Large intestine (tissue), 3 donors: ENCODE measurements at regions not wholly inside any gene's neighbourhood (a gene's known extent, or its start where the extent isn't known, plus 50 kb on each side); places are given as distances from the start of the nearest gene placed in this dataset.

Experiments
- DNase-seq, 2 donors: peaks; one replicate each; pipeline versions ENCODE4 v3.0.0 to v3.0.0-alpha.2; 2013
- H3K27ac ChIP-seq: one replicate; pipeline ENCODE4 v1.5.1; 2013; ENCODE audit warnings: low read length
- H3K27me3 ChIP-seq: 2 replicates; pipeline ENCODE4 v1.6.1; 2013; ENCODE audit warnings: low read length; ENCODE audit not compliant: control insufficient read depth, insufficient read depth
- H3K36me3 ChIP-seq: 2 replicates; pipeline ENCODE4 v1.6.1; 2013; ENCODE audit warnings: low read length; ENCODE audit not compliant: control insufficient read depth, insufficient read depth
- H3K4me1 ChIP-seq: one replicate; pipeline ENCODE4 v1.6.1; 2013; ENCODE audit warnings: low read length; ENCODE audit not compliant: control insufficient read depth, insufficient read depth
- H3K4me3 ChIP-seq: one replicate; pipeline ENCODE4 v1.5.1; 2013; ENCODE audit warnings: low read length
- H3K9me3 ChIP-seq: one replicate; pipeline ENCODE4 v1.6.1; 2013; ENCODE audit warnings: mild to moderate bottlenecking, low read depth, low read length, moderate library complexity; ENCODE audit not compliant: control insufficient read depth
- WGBS: methylation state at CpG from one replicate; pipeline ENCODE4 v1.1.5; 2013; ENCODE audit warnings: low lambda C conversion rate; ENCODE audit not compliant: insufficient coverage; 5-methylcytosine and 5-hydroxymethylcytosine counted together

- Histone ChIP-seq H3K4me3 (no peak overlapping the region), H3K27me3 (no peaks in the 10 kb centered on the region), H3K27ac (peak overlapping the region; percentile 71), H3K36me3 (no peaks in the 10 kb centered on the region), H3K4me1 (peaks cover 17% of the 10 kb centered on the region), H3K9me3 (no peaks in the 10 kb centered on the region)
- 25% methylated on average over 2 of the region's 3 CpGs for WGBS
- peak in 1 of 2 donors; percentile 40 for DNase-seq
These were observed 129.6 kb downstream of the EDN1 start for GRCh38 chr6:12419631-12420272.

DNA sequence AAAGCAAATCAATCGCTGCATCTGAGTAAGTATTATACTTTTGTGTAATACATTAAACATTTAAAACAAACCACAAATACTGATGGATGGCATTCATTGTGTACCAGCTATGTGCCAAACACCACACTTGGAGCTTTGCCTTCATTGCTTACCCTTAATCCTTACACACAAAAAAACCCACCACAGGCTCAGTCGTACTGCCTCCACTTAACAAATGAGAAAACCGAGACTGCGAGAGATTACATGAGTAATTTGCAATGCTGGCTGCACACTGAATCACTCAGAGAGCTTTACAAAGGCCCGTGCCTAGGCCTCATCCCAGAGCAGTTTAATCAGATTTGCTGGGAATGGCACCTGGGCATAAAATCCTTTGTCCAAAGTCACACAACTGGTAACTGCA lies 130.5 kb downstream of the EDN1 start:
- H3K9me3 ChIP-seq = no peaks in the 10 kb centered on the region
- H3K27ac ChIP-seq = peak overlapping the region; percentile 8
- H3K27me3 ChIP-seq = no peaks in the 10 kb centered on the region
- 100% methylated on average over 1 of the region's 5 CpGs for WGBS
- H3K4me3 ChIP-seq = no peak overlapping the region
- H3K4me1 ChIP-seq = peaks cover 17% of the 10 kb centered on the region
- peak in 1 of 2 donors; percentile 17 for DNase-seq
- no peaks in the 10 kb centered on the region for H3K36me3 ChIP-seq

DNA sequence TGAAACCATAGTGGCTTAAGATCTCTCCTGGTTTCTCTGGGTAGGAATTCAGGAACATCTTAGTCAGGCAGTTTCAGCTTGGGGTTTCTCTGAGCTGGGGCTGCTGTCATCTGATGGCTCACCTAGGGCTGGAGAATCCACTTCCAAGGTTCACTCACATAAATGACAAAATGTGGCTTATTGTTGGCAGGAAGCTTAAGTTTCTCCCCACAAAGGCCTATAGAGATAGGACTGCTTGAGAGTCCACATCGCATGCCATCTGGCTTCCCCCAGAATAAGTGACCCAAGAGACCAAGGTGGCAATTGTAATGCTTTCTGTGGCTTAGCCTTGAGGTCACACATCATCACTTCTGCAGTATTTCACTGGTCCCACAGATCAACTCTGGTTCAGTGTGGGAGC lies 131.4 kb downstream of the EDN1 start:
- H3K36me3 ChIP-seq = no peaks in the 10 kb centered on the region
- H3K9me3 ChIP-seq = no peaks in the 10 kb centered on the region
- WGBS = no CpG with 5 or more reads among the region's 1 CpG
- no peaks in the 10 kb centered on the region for H3K27me3 ChIP-seq
- no peak for DNase-seq
- H3K4me3 ChIP-seq = no peak overlapping the region
- H3K27ac ChIP-seq = no peak overlapping the region
- H3K4me1 ChIP-seq = peaks cover 17% of the 10 kb centered on the region

- no peak overlapping the region for H3K4me3 ChIP-seq
- peaks cover 17% of the 10 kb centered on the region for H3K4me1 ChIP-seq
- H3K9me3 ChIP-seq = no peaks in the 10 kb centered on the region
- no peak for DNase-seq
- no peaks in the 10 kb centered on the region for H3K36me3 ChIP-seq
- WGBS = 100% methylated on average over 2 of the region's 8 CpGs
- H3K27ac ChIP-seq = no peak overlapping the region
- H3K27me3 ChIP-seq = no peaks in the 10 kb centered on the region
These were observed 132.7 kb downstream of the EDN1 start for GRCh38 chr6:12422848-12423247.

DNA sequence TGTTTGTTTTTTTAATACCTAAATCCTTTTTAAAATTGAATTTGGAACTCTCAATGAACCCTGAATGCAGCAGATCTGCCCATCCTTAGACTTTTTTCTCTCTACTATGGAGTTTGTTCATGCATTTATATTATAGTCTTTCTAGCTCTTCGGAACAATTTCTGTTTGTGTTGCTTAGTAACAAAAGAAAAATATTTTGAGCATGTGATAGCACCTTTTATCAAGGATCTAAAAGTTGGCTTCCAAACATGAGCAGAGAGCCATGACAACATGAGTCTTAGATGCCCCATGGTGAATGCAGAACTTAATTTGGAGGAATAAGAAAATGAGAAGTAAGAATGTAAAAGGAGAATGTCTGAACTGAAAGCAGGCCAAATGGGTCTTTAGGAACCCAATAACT lies 133.7 kb downstream of the EDN1 start:
- H3K4me1 ChIP-seq = peaks cover 17% of the 10 kb centered on the region

GRCh38 chr6:12426121-12426520 lies 136.0 kb downstream of the EDN1 start:
- no peak overlapping the region for H3K4me3 ChIP-seq
- DNase-seq = no peak
- no peaks in the 10 kb centered on the region for H3K9me3 ChIP-seq
- H3K27me3 ChIP-seq = no peaks in the 10 kb centered on the region
- no peak overlapping the region for H3K27ac ChIP-seq
- no peaks in the 10 kb centered on the region for H3K36me3 ChIP-seq
- no peaks in the 10 kb centered on the region for H3K4me1 ChIP-seq
- WGBS = no CpG with 5 or more reads among the region's 4 CpGs

More for the DNA sequence above, 133.7 kb downstream of the EDN1 start:
- H3K9me3 ChIP-seq = no peaks in the 10 kb centered on the region
- no peak overlapping the region for H3K4me3 ChIP-seq
- peak in 1 of 2 donors; percentile 39 for DNase-seq
- no CpG with 5 or more reads among the region's 1 CpG for WGBS
- H3K27me3 ChIP-seq = no peaks in the 10 kb centered on the region
- no peaks in the 10 kb centered on the region for H3K36me3 ChIP-seq
- no peak overlapping the region for H3K27ac ChIP-seq

DNA sequence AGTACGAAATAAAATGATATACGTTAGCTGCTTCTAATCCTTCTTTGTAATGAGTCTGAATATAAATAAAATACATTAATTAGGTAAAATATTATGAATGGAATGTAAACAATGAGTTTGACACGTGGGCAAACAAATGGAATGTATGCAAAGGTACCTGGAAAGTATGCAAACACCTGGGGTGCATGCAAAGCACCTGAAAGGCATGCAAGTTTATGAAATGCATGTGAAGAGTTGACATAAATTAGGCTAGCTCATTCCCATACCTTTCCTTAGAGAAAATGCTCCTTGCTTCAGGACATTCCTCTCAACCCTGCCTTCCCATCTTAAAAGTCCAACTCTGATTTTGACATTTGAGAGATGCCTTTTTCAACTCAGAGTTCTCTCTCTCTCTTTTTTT lies 140.9 kb downstream of the EDN1 start:
- no peaks in the 10 kb centered on the region for H3K4me1 ChIP-seq
- WGBS = 48% methylated on average over 3 of the region's 3 CpGs
- H3K9me3 ChIP-seq = no peaks in the 10 kb centered on the region

DNA sequence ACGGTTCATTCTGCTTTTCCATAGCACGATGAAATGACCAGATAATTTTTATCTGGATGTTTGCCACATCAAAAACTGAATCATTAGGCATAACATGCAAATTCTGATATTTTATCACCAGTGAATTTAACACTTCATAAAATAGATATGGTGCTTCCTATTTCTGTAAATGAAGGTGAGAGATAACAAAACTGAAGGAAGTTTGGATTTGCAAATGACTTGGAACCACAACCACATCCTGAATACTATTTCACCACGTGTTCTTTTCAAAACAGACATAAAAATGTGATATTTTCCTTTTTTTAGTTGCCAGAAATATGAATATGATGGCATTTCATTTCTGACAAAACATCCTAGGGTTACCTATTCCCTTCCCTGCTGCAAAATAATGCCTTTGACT lies 146.1 kb downstream of the EDN1 start:
- no peaks in the 10 kb centered on the region for H3K9me3 ChIP-seq
- WGBS = 74% methylated on average over 2 of the region's 3 CpGs

More for the DNA sequence above, 140.9 kb downstream of the EDN1 start:
- Histone ChIP-seq H3K27ac (no peak overlapping the region), H3K36me3 (no peaks in the 10 kb centered on the region), H3K27me3 (no peaks in the 10 kb centered on the region), H3K4me3 (no peak overlapping the region)
- no peak for DNase-seq

DNA sequence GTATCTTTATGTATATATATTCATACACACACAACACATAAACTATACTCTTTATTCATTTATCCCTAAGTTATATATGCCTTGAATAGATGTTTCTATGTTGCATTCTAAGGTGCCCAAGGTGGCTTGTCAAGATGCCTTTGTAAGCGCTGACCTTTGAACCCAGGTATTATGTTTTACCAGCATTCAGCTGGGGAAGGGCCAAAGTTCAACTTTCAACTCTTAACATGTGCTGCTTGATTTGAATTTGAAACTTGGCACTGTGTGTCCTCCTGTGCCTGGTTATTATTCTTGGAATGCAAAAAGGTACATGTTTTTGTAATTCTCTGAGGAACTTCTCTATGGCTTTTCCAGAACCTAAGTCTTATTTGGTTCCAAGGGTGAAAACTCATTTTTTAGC lies 146.5 kb downstream of the EDN1 start:
- Histone ChIP-seq H3K27me3 (no peaks in the 10 kb centered on the region), H3K36me3 (no peaks in the 10 kb centered on the region), H3K27ac (no peak overlapping the region), H3K4me3 (no peak overlapping the region), H3K4me1 (peaks cover 5% of the 10 kb centered on the region), H3K9me3 (no peaks in the 10 kb centered on the region)
- DNase-seq = peak; percentile 36 to 71
- WGBS = no CpG with 5 or more reads among the region's 1 CpG

More for the DNA sequence above, 146.1 kb downstream of the EDN1 start:
- peaks cover 5% of the 10 kb centered on the region for H3K4me1 ChIP-seq
- H3K27me3 ChIP-seq = no peaks in the 10 kb centered on the region
- no peak overlapping the region for H3K4me3 ChIP-seq
- H3K36me3 ChIP-seq = no peaks in the 10 kb centered on the region
- H3K27ac ChIP-seq = no peak overlapping the region
- no peak for DNase-seq

GRCh38 chr6:12439296-12439695 lies 149.1 kb downstream of the EDN1 start:
- H3K27ac ChIP-seq = no peak overlapping the region
- no peak for DNase-seq
- peaks cover 5% of the 10 kb centered on the region for H3K4me1 ChIP-seq
- H3K36me3 ChIP-seq = no peaks in the 10 kb centered on the region
- H3K27me3 ChIP-seq = no peaks in the 10 kb centered on the region
- no peaks in the 10 kb centered on the region for H3K9me3 ChIP-seq
- H3K4me3 ChIP-seq = no peak overlapping the region

GRCh38 chr6:12440981-12441380 lies 150.8 kb downstream of the EDN1 start:
- Histone ChIP-seq H3K9me3 (no peaks in the 10 kb centered on the region), H3K4me1 (peaks cover 5% of the 10 kb centered on the region), H3K36me3 (no peaks in the 10 kb centered on the region), H3K27ac (no peak overlapping the region), H3K27me3 (no peaks in the 10 kb centered on the region), H3K4me3 (no peak overlapping the region)
- WGBS = no CpG with 5 or more reads among the region's 3 CpGs
- no peak for DNase-seq
